OCI-LY1 (cell line): ENCODE measurements at regions not wholly inside any gene's neighbourhood (a gene's known extent, or its start where the extent isn't known, plus 50 kb on each side); places are given as distances from the start of the nearest gene placed in this dataset.
"Not testable (repeated sequence)": the region's sequence is repeated elsewhere in the genome, so short reads cannot be mapped to it uniquely, and the experiment has no call there.

Experiments used
- H2AFZ ChIP-seq: fragments of 200-600 bp; sonication (generic), shearing (Covaris generic); 2 replicates; pipeline ENCODE4 v1.6.0; 2014; ENCODE audit warnings: antibody characterized with exemption, mild to moderate bottlenecking, low read length
- H3F3A ChIP-seq: fragments of 200-600 bp; sonication (generic), shearing (Covaris generic); 2 replicates; pipeline ENCODE4 v1.6.0; 2014; ENCODE audit warnings: mild to moderate bottlenecking, antibody characterized with exemption, low read length, moderate library complexity; ENCODE audit not compliant: insufficient read depth
- H3K27ac ChIP-seq: fragments of 200-600 bp; sonication (generic); 2 replicates; pipeline ENCODE4 v1.5.1; 2014; ENCODE audit warnings: low read length, mixed run types, mild to moderate bottlenecking, low read depth; ENCODE audit not compliant: poor library complexity, severe bottlenecking
- H3K27me3 ChIP-seq: fragments of 200-600 bp; sonication (generic); 2 replicates; pipeline ENCODE4 v1.6.0; 2014; ENCODE audit warnings: antibody characterized with exemption, mild to moderate bottlenecking, low read length, moderate library complexity; ENCODE audit not compliant: insufficient read depth
- H3K36me3 ChIP-seq: fragments of 200-600 bp; sonication (generic); 2 replicates; pipeline ENCODE4 v1.6.1; 2014; ENCODE audit warnings: mild to moderate bottlenecking, antibody characterized with exemption, low read length, moderate library complexity, mixed read lengths; ENCODE audit not compliant: insufficient read depth
- H3K4me1 ChIP-seq: fragments of 200-600 bp; sonication (generic); 2 replicates; pipeline ENCODE4 v1.5.1; 2014; ENCODE audit warnings: mild to moderate bottlenecking, low read length, moderate library complexity; ENCODE audit not compliant: insufficient read depth, severe bottlenecking
- H3K4me2 ChIP-seq: fragments of 200-600 bp; sonication (generic), shearing (Covaris generic); 2 replicates; pipeline ENCODE4 v1.6.1; 2014; ENCODE audit warnings: low read length
- H3K4me3 ChIP-seq: fragments of 200-600 bp; sonication (generic); 2 replicates; pipeline ENCODE4 v1.5.1; 2014; ENCODE audit warnings: low read length, low read depth, mild to moderate bottlenecking, mixed read lengths; ENCODE audit not compliant: poor library complexity, severe bottlenecking
- H3K79me2 ChIP-seq: fragments of 200-600 bp; shearing (Covaris generic); 2 replicates; pipeline ENCODE4 v1.6.1; 2016; ENCODE audit warnings: mixed run types, low read length, mixed read lengths; ENCODE audit not compliant: insufficient read depth
- H3K9ac ChIP-seq: fragments of 200-600 bp; sonication (generic), shearing (Covaris generic); 2 replicates; pipeline ENCODE4 v1.6.1; 2014; ENCODE audit warnings: mild to moderate bottlenecking, low read length, mixed read lengths
- H3K9me2 ChIP-seq: fragments of 200-600 bp; sonication (generic), shearing (Covaris generic); 2 replicates; pipeline ENCODE4 v1.6.1; 2014; ENCODE audit warnings: low read depth, mild to moderate bottlenecking, low read length, mixed read lengths
- H3K9me3 ChIP-seq: fragments of 200-600 bp; shearing (Covaris generic); 2 replicates; pipeline ENCODE4 v1.6.1; 2014; ENCODE audit warnings: low read length, mixed read lengths
- H4K20me1 ChIP-seq: fragments of 200-600 bp; sonication (generic), shearing (Covaris generic); 2 replicates; pipeline ENCODE4 v1.6.0; 2016; ENCODE audit warnings: mild to moderate bottlenecking, low read length; ENCODE audit not compliant: insufficient read depth
- CTCF ChIP-seq: fragments of 200-600 bp; sonication (generic), shearing (Covaris generic); IDR thresholded peaks from 2 replicates; pipeline ENCODE4 v1.5.1; 2017; ENCODE audit warnings: mild to moderate bottlenecking, antibody characterized with exemption, low read length, moderate library complexity, mixed read lengths
- EZH2 ChIP-seq: fragments of 200-600 bp; sonication (generic), shearing (Covaris generic); IDR thresholded peaks from 2 replicates; pipeline ENCODE4 v1.8.0; 2017; ENCODE audit warnings: borderline replicate concordance, mixed run types, mild to moderate bottlenecking, antibody characterized with exemption, low read length, moderate library complexity, mixed read lengths

GRCh38 chr7:24110056-24110455 lies 173.9 kb upstream of the NPY start:
- H3K9me2 ChIP-seq, result no peaks in the 10 kb centered on the region
- H3K9me3 ChIP-seq, result no peaks in the 10 kb centered on the region

GRCh38 chr7:24113506-24113905 lies 170.5 kb upstream of the NPY start:
- no peaks in the 10 kb centered on the region for H3K27me3 ChIP-seq
- no peak overlapping the region for H3K27ac ChIP-seq
- H3K9ac ChIP-seq, result no peak overlapping the region
- no peak overlapping the region for H2AFZ ChIP-seq
- H3K9me3 ChIP-seq, result no peaks in the 10 kb centered on the region
- H3F3A ChIP-seq, result no peaks in the 10 kb centered on the region
- H3K79me2 ChIP-seq, result no peaks in the 10 kb centered on the region
- no peaks in the 10 kb centered on the region for H3K9me2 ChIP-seq
- H3K4me3 ChIP-seq, result no peak overlapping the region
- no peaks in the 10 kb centered on the region for H3K4me1 ChIP-seq
- H4K20me1 ChIP-seq, result no peaks in the 10 kb centered on the region
- no peaks in the 10 kb centered on the region for H3K36me3 ChIP-seq
- no peak overlapping the region for H3K4me2 ChIP-seq
- no peak for TF ChIP-seq EZH2
- TF ChIP-seq CTCF, result no peak

More at GRCh38 chr7:24110056-24110455, 173.9 kb upstream of the NPY start:
- no peaks in the 10 kb centered on the region for H3K79me2 ChIP-seq
- H3K27me3 ChIP-seq, result no peaks in the 10 kb centered on the region; the same call in 1 of the 2 replicates
- H3K4me3 ChIP-seq, result no peak overlapping the region
- no peaks in the 10 kb centered on the region for H3K4me1 ChIP-seq
- H3K4me2 ChIP-seq, result no peak overlapping the region
- H3F3A ChIP-seq, result no peaks in the 10 kb centered on the region
- H3K9ac ChIP-seq, result no peak overlapping the region
- no peak overlapping the region for H2AFZ ChIP-seq
- no peaks in the 10 kb centered on the region for H4K20me1 ChIP-seq
- H3K27ac ChIP-seq, result no peak overlapping the region
- no peaks in the 10 kb centered on the region for H3K36me3 ChIP-seq
- TF ChIP-seq EZH2, result no peak
- TF ChIP-seq CTCF, result no peak

- no peaks in the 10 kb centered on the region for H3K9me2 ChIP-seq
- no peak overlapping the region for H3K27ac ChIP-seq
- TF ChIP-seq EZH2 (no peak), CTCF (no peak)
- H3K27me3 ChIP-seq, result no peaks in the 10 kb centered on the region
- H3K79me2 ChIP-seq, result no peaks in the 10 kb centered on the region
- no peaks in the 10 kb centered on the region for H3F3A ChIP-seq
- no peak overlapping the region for H2AFZ ChIP-seq
- no peak overlapping the region for H3K4me3 ChIP-seq
- no peaks in the 10 kb centered on the region for H3K9me3 ChIP-seq
- no peaks in the 10 kb centered on the region for H3K4me1 ChIP-seq
- no peaks in the 10 kb centered on the region for H3K36me3 ChIP-seq
- no peak overlapping the region for H3K9ac ChIP-seq
- no peak overlapping the region for H3K4me2 ChIP-seq
- H4K20me1 ChIP-seq, result no peaks in the 10 kb centered on the region
Observed at GRCh38 chr7:24115661-24116060, 168.3 kb upstream of the NPY start.

GRCh38 chr7:24117903-24118499 lies 166.0 kb upstream of the NPY start:
- H3K79me2 ChIP-seq, H4K20me1 ChIP-seq, H3K27ac ChIP-seq, H3K4me3 ChIP-seq, H2AFZ ChIP-seq, H3K27me3 ChIP-seq, H3K9ac ChIP-seq, H3K9me3 ChIP-seq, H3K4me1 ChIP-seq, H3K36me3 ChIP-seq, H3K9me2 ChIP-seq, H3F3A ChIP-seq, H3K4me2 ChIP-seq: not testable (repeated sequence)
